Activated CD4-positive, alpha-beta T cell treated with anti-CD3 and anti-CD28 coated beads, Interleukin-2, amount 50 U/mL, for 1 hour (primary cell): ENCODE measurements at regions not wholly inside any gene's neighbourhood (a gene's known extent, or its start where the extent isn't known, plus 50 kb on each side); places are given as distances from the start of the nearest gene placed in this dataset.

Experiments used
- DNase-seq: peaks from one replicate; pipeline ENCODE4 v3.0.0-alpha.2; 2020

- no peak for DNase-seq
Measured at GRCh38 chr10:88174391-88174790, 311.0 kb downstream of the PTEN start.

GRCh38 chr10:88178758-88179157 lies 315.3 kb downstream of the PTEN start:
- DNase-seq, result no peak

GRCh38 chr10:88179831-88180230 lies 316.4 kb downstream of the PTEN start:
- no peak for DNase-seq

GRCh38 chr10:88181902-88182600 lies 318.6 kb downstream of the PTEN start:
- no peak for DNase-seq

- no peak for DNase-seq
Measured at GRCh38 chr10:88182601-88182930, 319.1 kb downstream of the PTEN start.

GRCh38 chr10:88184543-88185297 lies 321.3 kb downstream of the PTEN start:
- no peak for DNase-seq

- DNase-seq, result no peak
Measured at GRCh38 chr10:88185830-88186229, 322.4 kb downstream of the PTEN start.

- no peak for DNase-seq
Measured at GRCh38 chr10:88186335-88186734, 322.9 kb downstream of the PTEN start.

- DNase-seq, result no peak
Measured at GRCh38 chr10:88187472-88187871, 324.0 kb downstream of the PTEN start.

GRCh38 chr10:88190123-88190522 lies 326.7 kb downstream of the PTEN start:
- no peak for DNase-seq

- no peak for DNase-seq
Measured at GRCh38 chr10:88190540-88191235, 327.3 kb downstream of the PTEN start.

- no peak for DNase-seq
Measured at GRCh38 chr10:88193018-88193417, 329.6 kb downstream of the PTEN start.

GRCh38 chr10:88194041-88194887 lies 330.8 kb downstream of the PTEN start:
- DNase-seq, result peak; percentile 23

GRCh38 chr10:88194961-88195367 lies 331.5 kb downstream of the PTEN start:
- no peak for DNase-seq

GRCh38 chr10:88195841-88196240 lies 332.4 kb downstream of the PTEN start:
- DNase-seq, result no peak

GRCh38 chr10:88196291-88196690 lies 332.9 kb downstream of the PTEN start:
- DNase-seq, result no peak

GRCh38 chr10:88198023-88198422 lies 334.6 kb downstream of the PTEN start:
- DNase-seq, result no peak

GRCh38 chr10:88200312-88201032 lies 337.0 kb downstream of the PTEN start:
- DNase-seq, result no peak

GRCh38 chr10:88205842-88206446 lies 342.5 kb downstream of the PTEN start:
- DNase-seq, result no peak

GRCh38 chr10:88207121-88207546 lies 343.7 kb downstream of the PTEN start:
- DNase-seq, result no peak

GRCh38 chr10:88209231-88209630 lies 345.8 kb downstream of the PTEN start:
- DNase-seq, result no peak
